ENCODE measurements at regions not wholly inside any gene's neighbourhood (a gene's known extent, or its start where the extent isn't known, plus 50 kb on each side); places are given as distances from the start of the nearest gene placed in this dataset.

DNA sequence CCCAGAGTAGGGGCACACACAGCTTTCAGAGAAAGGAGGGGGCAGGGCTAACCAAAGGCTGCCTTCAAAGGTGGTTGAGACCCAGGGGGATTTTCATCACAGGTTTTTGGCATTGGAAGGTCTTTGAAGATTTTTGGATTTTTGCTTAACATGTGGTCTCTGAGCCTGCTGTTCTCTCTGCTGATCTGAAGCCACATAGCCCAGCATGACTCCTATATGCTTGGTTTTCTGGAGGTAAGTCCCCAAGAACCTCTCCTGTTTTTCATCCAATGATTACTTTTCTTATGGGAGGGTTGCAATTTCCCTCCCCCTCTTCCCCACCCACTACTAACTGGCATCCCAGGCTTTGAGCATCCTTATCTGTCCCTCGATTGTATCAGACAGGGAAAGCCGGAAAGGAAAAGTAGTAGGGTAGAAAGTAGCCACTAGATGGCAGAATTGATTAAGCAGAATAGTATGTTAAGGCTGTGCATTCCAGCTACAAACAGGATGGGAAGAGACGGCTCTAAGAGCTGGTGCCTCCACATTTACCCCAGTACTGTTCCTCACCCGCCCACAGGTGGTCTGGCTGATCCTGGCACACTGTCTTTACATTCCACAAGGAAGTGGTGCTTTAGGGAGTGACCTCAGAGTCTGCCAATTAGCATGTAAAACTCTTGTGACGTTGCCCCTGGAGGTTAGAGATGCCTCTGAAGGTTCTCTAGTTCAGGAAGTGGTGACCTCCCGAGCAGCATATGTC lies 218.9 kb upstream of the EDNRB start:
- H3K27me3 ChIP-seq (ENCODE audit: insufficient read depth, poor library complexity, severe bottlenecking), result no peaks in the 10 kb centered on the region
- TF ChIP-seq, protein P1, sequence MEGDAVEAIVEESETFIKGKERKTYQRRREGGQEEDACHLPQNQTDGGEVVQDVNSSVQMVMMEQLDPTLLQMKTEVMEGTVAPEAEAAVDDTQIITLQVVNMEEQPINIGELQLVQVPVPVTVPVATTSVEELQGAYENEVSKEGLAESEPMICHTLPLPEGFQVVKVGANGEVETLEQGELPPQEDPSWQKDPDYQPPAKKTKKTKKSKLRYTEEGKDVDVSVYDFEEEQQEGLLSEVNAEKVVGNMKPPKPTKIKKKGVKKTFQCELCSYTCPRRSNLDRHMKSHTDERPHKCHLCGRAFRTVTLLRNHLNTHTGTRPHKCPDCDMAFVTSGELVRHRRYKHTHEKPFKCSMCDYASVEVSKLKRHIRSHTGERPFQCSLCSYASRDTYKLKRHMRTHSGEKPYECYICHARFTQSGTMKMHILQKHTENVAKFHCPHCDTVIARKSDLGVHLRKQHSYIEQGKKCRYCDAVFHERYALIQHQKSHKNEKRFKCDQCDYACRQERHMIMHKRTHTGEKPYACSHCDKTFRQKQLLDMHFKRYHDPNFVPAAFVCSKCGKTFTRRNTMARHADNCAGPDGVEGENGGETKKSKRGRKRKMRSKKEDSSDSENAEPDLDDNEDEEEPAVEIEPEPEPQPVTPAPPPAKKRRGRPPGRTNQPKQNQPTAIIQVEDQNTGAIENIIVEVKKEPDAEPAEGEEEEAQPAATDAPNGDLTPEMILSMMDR (IDR thresholded peaks at IDR 0.05; ENCODE audit: poor library complexity, severe bottlenecking), result peak; percentile 75
- H3K4me1 ChIP-seq (ENCODE audit: insufficient read depth, poor library complexity, severe bottlenecking), result no peaks in the 10 kb centered on the region
- H3K9me3 ChIP-seq (ENCODE audit: severe bottlenecking), result no peaks in the 10 kb centered on the region
- no peaks in the 10 kb centered on the region for H3K36me3 ChIP-seq (ENCODE audit: low read depth)
- no peak overlapping the region for H3K27ac ChIP-seq (ENCODE audit: poor library complexity, severe bottlenecking)
- ATAC-seq (ENCODE audit: low read depth) (peak; percentile 95), DNase-seq (ENCODE audit: low spot score) (no peak)
- no peak overlapping the region for H3K4me3 ChIP-seq (ENCODE audit: severe bottlenecking)

GRCh38 chr13:78136966-78137365 lies 218.3 kb upstream of the EDNRB start:
- Histone ChIP-seq H3K36me3 (ENCODE audit: low read depth) (no peaks in the 10 kb centered on the region), H3K27ac (ENCODE audit: poor library complexity, severe bottlenecking) (no peak overlapping the region), H3K4me3 (ENCODE audit: severe bottlenecking) (no peak overlapping the region), H3K9me3 (ENCODE audit: severe bottlenecking) (no peaks in the 10 kb centered on the region), H3K4me1 (ENCODE audit: insufficient read depth, poor library complexity, severe bottlenecking) (no peaks in the 10 kb centered on the region), H3K27me3 (ENCODE audit: insufficient read depth, poor library complexity, severe bottlenecking) (no peaks in the 10 kb centered on the region)
- TF ChIP-seq, protein P1 (IDR thresholded peaks at IDR 0.05; ENCODE audit: poor library complexity, severe bottlenecking), result no peak
- DNase-seq (ENCODE audit: low spot score) (no peak), ATAC-seq (ENCODE audit: low read depth) (no peak)

DNA sequence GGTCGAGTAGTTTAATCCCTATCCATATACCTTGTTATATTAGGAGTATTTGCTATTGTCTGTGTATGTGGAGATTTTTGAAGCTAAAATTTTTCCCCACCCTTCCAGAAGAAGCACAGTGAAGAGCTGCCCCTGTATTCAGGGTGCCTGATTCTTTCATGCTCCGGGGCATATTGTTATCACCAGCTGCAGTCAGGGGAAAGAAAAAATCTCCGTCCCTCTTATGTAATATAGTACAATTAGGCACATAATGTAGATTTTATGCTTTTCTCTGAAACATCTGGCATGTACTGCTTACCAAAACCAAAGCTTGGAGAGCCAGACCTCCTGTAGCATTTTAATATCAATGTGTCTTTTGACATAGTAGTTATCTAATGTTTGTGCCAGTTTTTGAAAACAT lies 214.9 kb upstream of the EDNRB start:
- no peaks in the 10 kb centered on the region for H3K36me3 ChIP-seq (ENCODE audit: low read depth)
- H3K27ac ChIP-seq (ENCODE audit: poor library complexity, severe bottlenecking), result no peak overlapping the region
- no peaks in the 10 kb centered on the region for H3K9me3 ChIP-seq (ENCODE audit: severe bottlenecking)
- peaks cover 12% of the 10 kb centered on the region for H3K27me3 ChIP-seq (ENCODE audit: insufficient read depth, poor library complexity, severe bottlenecking)
- DNase-seq (ENCODE audit: low spot score) (no peak), ATAC-seq (ENCODE audit: low read depth) (no peak)
- TF ChIP-seq, protein P1 (IDR thresholded peaks at IDR 0.05; ENCODE audit: poor library complexity, severe bottlenecking), result no peak
- H3K4me1 ChIP-seq (ENCODE audit: insufficient read depth, poor library complexity, severe bottlenecking), result no peaks in the 10 kb centered on the region
- no peak overlapping the region for H3K4me3 ChIP-seq (ENCODE audit: severe bottlenecking)

DNA sequence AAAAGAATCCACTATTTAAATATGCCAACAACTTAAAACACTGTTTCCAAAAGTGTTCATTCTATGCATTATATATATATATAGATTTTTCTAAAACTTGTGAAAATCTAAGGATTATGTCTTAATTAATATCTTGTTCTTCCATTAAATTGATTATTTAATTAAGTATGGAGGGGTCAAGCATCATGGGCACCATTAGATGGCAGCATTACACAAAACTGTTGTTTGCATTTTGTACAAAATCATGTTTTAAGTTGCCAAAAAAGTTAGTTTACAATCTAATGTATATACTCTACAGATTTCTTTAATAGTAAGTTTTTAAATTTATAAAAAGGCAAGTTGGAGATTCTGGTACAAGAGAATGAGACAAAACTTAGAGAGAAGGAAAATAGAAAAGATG lies 213.2 kb upstream of the EDNRB start:
- Histone ChIP-seq H3K27ac (ENCODE audit: poor library complexity, severe bottlenecking) (no peak overlapping the region), H3K9me3 (ENCODE audit: severe bottlenecking) (no peaks in the 10 kb centered on the region), H3K4me1 (ENCODE audit: insufficient read depth, poor library complexity, severe bottlenecking) (no peaks in the 10 kb centered on the region), H3K36me3 (ENCODE audit: low read depth) (no peaks in the 10 kb centered on the region), H3K4me3 (ENCODE audit: severe bottlenecking) (no peak overlapping the region), H3K27me3 (ENCODE audit: insufficient read depth, poor library complexity, severe bottlenecking) (peaks cover 12% of the 10 kb centered on the region)
- DNase-seq (ENCODE audit: low spot score), result no peak
- ATAC-seq (ENCODE audit: low read depth), result no peak
- TF ChIP-seq, protein P1 (IDR thresholded peaks at IDR 0.05; ENCODE audit: poor library complexity, severe bottlenecking), result peak; percentile 68

GRCh38 chr13:78131346-78131745 lies 212.7 kb upstream of the EDNRB start:
- Histone ChIP-seq H3K4me3 (ENCODE audit: severe bottlenecking) (no peak overlapping the region), H3K27me3 (ENCODE audit: insufficient read depth, poor library complexity, severe bottlenecking) (peaks cover 12% of the 10 kb centered on the region), H3K9me3 (ENCODE audit: severe bottlenecking) (no peaks in the 10 kb centered on the region), H3K27ac (ENCODE audit: poor library complexity, severe bottlenecking) (no peak overlapping the region), H3K36me3 (ENCODE audit: low read depth) (no peaks in the 10 kb centered on the region), H3K4me1 (ENCODE audit: insufficient read depth, poor library complexity, severe bottlenecking) (no peaks in the 10 kb centered on the region)
- TF ChIP-seq, protein P1 (IDR thresholded peaks at IDR 0.05; ENCODE audit: poor library complexity, severe bottlenecking), result no peak
- DNase-seq (ENCODE audit: low spot score) (no peak), ATAC-seq (ENCODE audit: low read depth) (no peak)

Data from RWPE2 (cell line).